ENCODE measurements at regions not wholly inside any gene's neighbourhood (a gene's known extent, or its start where the extent isn't known, plus 50 kb on each side); places are given as distances from the start of the nearest gene placed in this dataset.

GRCh38 chr2:200168641-200169555, 137.6 kb upstream of the SPATS2L start:
- TF ChIP-seq POLR2A (IDR thresholded peaks at IDR 0.05; ENCODE audit: low read length) (no peak), GATA1 (IDR thresholded peaks at IDR 0.05; ENCODE audit: low read depth, low read length) (no peak)

All from erythroblast (primary cell).